ENCODE measurements at regions not wholly inside any gene's neighbourhood (a gene's known extent, or its start where the extent isn't known, plus 50 kb on each side); places are given as distances from the start of the nearest gene placed in this dataset.

DNA sequence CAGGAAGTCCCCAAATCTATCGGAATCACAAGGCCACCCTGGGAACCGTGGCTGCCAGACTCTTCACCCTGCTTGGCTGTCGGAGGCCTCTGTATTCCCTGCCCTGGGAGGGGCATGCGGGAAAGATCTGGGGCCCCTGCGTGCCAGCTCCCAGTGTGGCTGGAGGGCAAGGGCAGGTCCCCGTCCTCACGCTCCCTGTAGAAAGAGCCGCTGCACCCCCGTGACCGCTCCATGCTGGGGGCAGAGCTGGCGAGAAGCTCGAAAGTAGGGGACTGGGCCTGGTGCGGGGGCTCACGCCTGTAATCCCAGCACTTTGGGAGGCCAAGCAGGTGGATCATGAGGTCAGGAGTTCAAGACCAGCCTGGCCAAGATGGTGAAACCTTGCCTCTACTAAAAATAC, 208.4 kb upstream of the SOX1 start:
- H3K27me3 Mint-ChIP-seq: peaks cover 39% of the 10 kb centered on the region

DNA sequence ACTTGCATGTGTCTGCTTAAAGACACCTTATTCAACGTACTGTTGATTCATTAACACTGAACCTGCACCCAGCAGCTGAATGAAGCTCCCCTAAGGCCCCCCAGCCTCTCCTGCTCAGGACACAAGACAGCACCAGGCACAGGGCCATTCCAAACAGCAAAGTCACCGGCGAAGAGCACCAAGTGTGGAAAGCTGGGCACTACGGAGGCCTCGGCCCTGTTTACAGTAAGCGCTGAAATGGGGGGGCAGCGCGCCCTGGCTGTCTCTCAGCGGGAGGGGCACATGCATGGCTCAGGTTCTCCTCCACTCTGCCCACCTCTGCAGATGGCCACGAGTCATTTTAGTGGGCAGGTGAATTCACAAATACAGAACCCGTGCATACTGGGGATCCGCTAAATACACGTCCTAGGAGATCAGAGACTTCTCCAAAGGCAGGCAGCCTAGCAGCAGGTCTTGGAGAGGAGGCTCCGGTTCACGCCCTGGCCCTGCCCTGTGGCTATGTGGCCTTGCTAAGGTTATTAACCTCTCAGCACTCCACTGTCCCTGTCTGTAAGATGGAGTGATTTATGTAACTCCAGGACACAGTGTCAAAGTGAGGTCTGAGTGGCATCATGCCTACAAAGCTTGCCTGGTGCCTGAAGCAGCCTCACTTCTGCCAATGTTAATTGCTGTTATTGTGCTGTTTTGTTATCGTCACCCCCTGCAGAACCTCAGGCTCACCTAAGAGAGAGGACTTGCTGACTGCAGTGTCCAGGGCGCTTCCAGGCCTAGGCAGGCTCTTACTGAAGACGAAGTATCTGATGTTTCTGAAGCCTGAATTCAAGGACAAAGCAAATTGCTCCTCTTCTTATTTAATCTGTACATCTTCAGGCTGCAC, 207.4 kb upstream of the SOX1 start:
- H3K4me3 Mint-ChIP-seq (ENCODE audit: low read depth): no peak overlapping the region
- TF ChIP-seq, protein P1, sequence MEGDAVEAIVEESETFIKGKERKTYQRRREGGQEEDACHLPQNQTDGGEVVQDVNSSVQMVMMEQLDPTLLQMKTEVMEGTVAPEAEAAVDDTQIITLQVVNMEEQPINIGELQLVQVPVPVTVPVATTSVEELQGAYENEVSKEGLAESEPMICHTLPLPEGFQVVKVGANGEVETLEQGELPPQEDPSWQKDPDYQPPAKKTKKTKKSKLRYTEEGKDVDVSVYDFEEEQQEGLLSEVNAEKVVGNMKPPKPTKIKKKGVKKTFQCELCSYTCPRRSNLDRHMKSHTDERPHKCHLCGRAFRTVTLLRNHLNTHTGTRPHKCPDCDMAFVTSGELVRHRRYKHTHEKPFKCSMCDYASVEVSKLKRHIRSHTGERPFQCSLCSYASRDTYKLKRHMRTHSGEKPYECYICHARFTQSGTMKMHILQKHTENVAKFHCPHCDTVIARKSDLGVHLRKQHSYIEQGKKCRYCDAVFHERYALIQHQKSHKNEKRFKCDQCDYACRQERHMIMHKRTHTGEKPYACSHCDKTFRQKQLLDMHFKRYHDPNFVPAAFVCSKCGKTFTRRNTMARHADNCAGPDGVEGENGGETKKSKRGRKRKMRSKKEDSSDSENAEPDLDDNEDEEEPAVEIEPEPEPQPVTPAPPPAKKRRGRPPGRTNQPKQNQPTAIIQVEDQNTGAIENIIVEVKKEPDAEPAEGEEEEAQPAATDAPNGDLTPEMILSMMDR (IDR thresholded peaks at IDR 0.05; ENCODE audit: unreplicated experiment): no peak
- no peaks in the 10 kb centered on the region for H3K36me3 Mint-ChIP-seq (ENCODE audit: insufficient read depth)
- H3K9me3 Mint-ChIP-seq (ENCODE audit: low read depth): peaks cover 8% of the 10 kb centered on the region
- H3K27me3 Mint-ChIP-seq: peaks cover 37% of the 10 kb centered on the region
- DNase-seq (ENCODE audit: low spot score, unreplicated experiment): no peak
- H3K4me1 Mint-ChIP-seq (ENCODE audit: low read depth): no peaks in the 10 kb centered on the region
- H3K27ac Mint-ChIP-seq: no peak overlapping the region

More for the DNA sequence above, 208.4 kb upstream of the SOX1 start:
- TF ChIP-seq, protein P1 (IDR thresholded peaks at IDR 0.05; ENCODE audit: unreplicated experiment): no peak
- H3K4me3 Mint-ChIP-seq (ENCODE audit: low read depth): no peak overlapping the region
- DNase-seq (ENCODE audit: low spot score, unreplicated experiment): no peak
- H3K9me3 Mint-ChIP-seq (ENCODE audit: low read depth): peaks cover 8% of the 10 kb centered on the region
- no peaks in the 10 kb centered on the region for H3K36me3 Mint-ChIP-seq (ENCODE audit: insufficient read depth)
- no peak overlapping the region for H3K27ac Mint-ChIP-seq
- peaks cover 7% of the 10 kb centered on the region for H3K4me1 Mint-ChIP-seq (ENCODE audit: low read depth)

DNA sequence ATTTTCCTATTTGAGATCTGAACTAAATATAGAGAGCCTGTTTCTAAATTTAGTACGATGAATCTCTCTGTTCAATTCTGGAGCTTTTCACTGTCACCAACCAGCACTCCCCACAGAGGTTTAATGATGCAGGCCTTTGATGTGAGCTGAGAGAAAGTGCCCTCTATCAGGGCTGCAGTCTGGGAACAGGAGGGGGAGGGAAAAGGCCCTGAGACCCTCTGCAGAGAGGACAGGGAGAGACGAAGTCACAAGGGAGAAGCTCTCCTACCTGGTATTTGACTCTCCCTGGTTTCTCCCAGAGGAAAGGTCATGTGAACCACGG, 206.8 kb upstream of the SOX1 start:
- Mint-ChIP-seq H3K4me3 (ENCODE audit: low read depth) (no peak overlapping the region), H3K27ac (no peak overlapping the region), H3K36me3 (ENCODE audit: insufficient read depth) (no peaks in the 10 kb centered on the region), H3K4me1 (ENCODE audit: low read depth) (peaks cover 5% of the 10 kb centered on the region), H3K9me3 (ENCODE audit: low read depth) (peaks cover 8% of the 10 kb centered on the region), H3K27me3 (peaks cover 41% of the 10 kb centered on the region)
- no peak for DNase-seq (ENCODE audit: low spot score, unreplicated experiment)
- TF ChIP-seq, protein P1 (IDR thresholded peaks at IDR 0.05; ENCODE audit: unreplicated experiment): no peak

DNA sequence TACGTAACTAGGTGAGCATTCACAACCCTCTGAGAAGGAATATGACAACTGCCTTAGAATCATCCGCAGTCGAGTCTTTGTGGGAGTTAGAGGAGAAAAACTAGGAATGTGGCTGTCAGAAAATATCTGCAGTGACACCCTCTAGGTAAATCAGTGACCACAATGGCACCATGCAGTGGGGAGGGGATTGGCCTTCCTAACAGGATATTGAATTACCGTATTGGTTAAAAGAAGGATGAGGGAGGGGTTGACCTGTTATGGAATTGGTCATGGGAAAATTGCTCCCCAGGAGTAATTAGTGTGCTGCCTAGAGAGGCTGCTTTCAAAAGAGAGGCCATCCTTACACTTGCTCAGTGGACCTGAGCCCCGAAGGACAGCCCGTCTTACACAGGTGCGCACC, 205.6 kb upstream of the SOX1 start:
- TF ChIP-seq, protein P1 (IDR thresholded peaks at IDR 0.05; ENCODE audit: unreplicated experiment): no peak
- Mint-ChIP-seq H3K4me1 (ENCODE audit: low read depth) (peaks cover 5% of the 10 kb centered on the region), H3K27me3 (peaks cover 51% of the 10 kb centered on the region), H3K9me3 (ENCODE audit: low read depth) (peaks cover 8% of the 10 kb centered on the region), H3K4me3 (ENCODE audit: low read depth) (no peak overlapping the region), H3K27ac (no peak overlapping the region), H3K36me3 (ENCODE audit: insufficient read depth) (no peaks in the 10 kb centered on the region)
- DNase-seq (ENCODE audit: low spot score, unreplicated experiment): no peak

DNA sequence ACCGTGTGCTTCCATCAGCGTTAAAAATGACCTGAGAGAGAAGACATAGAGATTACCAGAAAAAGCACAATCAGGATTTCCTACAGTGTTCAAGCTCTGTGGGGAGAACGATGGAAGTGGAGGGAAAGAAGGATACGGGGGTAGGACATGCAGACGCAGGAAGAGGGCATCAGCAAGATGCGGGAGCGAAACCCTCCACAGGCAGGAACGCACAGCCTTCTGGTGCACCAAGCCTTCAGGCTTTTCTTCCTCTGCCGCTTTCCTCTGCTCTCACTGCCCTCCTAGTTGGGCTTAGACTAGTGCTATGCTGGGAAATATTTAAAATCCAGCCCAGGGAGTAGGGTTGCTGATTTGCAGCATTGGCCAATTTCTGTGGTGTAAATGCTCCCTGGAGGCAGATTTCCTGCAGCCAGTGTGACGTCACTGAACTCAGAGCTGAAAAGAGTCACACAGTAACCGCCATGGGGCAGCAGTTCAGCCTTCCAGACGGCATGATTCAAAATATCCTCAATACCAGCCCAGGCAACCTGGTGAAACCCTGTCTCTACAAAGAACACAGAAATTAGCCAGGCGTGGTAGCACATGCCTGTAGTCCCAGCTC, 205.1 kb upstream of the SOX1 start:
- peaks cover 8% of the 10 kb centered on the region for H3K9me3 Mint-ChIP-seq (ENCODE audit: low read depth)
- no peaks in the 10 kb centered on the region for H3K36me3 Mint-ChIP-seq (ENCODE audit: insufficient read depth)
- H3K4me3 Mint-ChIP-seq (ENCODE audit: low read depth): no peak overlapping the region
- peaks cover 52% of the 10 kb centered on the region for H3K27me3 Mint-ChIP-seq
- TF ChIP-seq, protein P1 (IDR thresholded peaks at IDR 0.05; ENCODE audit: unreplicated experiment): no peak
- no peak for DNase-seq (ENCODE audit: low spot score, unreplicated experiment)
- no peak overlapping the region for H3K27ac Mint-ChIP-seq
- peaks cover 5% of the 10 kb centered on the region for H3K4me1 Mint-ChIP-seq (ENCODE audit: low read depth)

Data from progenitor cell of endocrine pancreas (in vitro differentiated cells).